A549 (cell line): ENCODE measurements at regions not wholly inside any gene's neighbourhood (a gene's known extent, or its start where the extent isn't known, plus 50 kb on each side); places are given as distances from the start of the nearest gene placed in this dataset.

Experiments
- ATAC-seq, 2 experiments: fragments of 200-7000 bp in 1 of 2; fragments of >200 bp in 1 of 2; cut with Nextera tagmentation in 1 of 2; cut with Tn5 transposase in 1 of 2; 3 replicates each; pipeline versions ENCODE4 v1.8.0 to v1.9.1; 2018 to 2020; ENCODE audit warnings: mild to moderate bottlenecking in 1 of 2, moderate library complexity in 1 of 2
- CTCF ChIA-PET: fragments of 300-600 bp; sonication (Branson Sonifier 250); formaldehyde crosslinking; extraction: SDS; loops from one replicate; lab custom pipeline; 2021; ENCODE audit warnings: antibody characterized with exemption, inconsistent platforms; lab: Yijun Ruan, JAX
- POLR2A ChIA-PET: fragments of 350-600 bp; formaldehyde crosslinking; extraction: SDS; loops from one replicate; lab custom pipeline; 2021; ENCODE audit warnings: antibody characterized with exemption, inconsistent platforms; lab: Yijun Ruan, JAX
- DNase-seq, 2 experiments: peaks; one replicate each; pipeline versions ENCODE4 v3.0.0 to v3.0.0-alpha.2; 2011 to 2016; ENCODE audit warnings: low read depth in 1 of 2, low spot score in 1 of 2
- FAIRE-seq: peaks from 2 replicates; lab custom pipeline; 2011; peaks lifted over from hg19 to GRCh38; lab: Jason Lieb, UNC
- H3K27ac ChIP-seq, 2 experiments: fragments of >200 bp; sonication (Bioruptor Twin); formaldehyde crosslinking; 3 replicates each; pipeline ENCODE4 v1.5.1; 2016 to 2017
- H3K4me1 ChIP-seq: fragments of >200 bp; sonication (Bioruptor Twin); formaldehyde crosslinking; 3 replicates; pipeline ENCODE4 v1.6.1; 2016
- H3K4me2 ChIP-seq: fragments of >200 bp; sonication (Bioruptor Twin); formaldehyde crosslinking; 3 replicates; pipeline ENCODE4 v1.6.1; 2016
- H3K4me3 ChIP-seq: fragments of >200 bp; sonication (Bioruptor Twin); formaldehyde crosslinking; 3 replicates; pipeline ENCODE4 v1.5.1; 2016
- H3K9me3 ChIP-seq: fragments of >200 bp; sonication (Bioruptor Twin); formaldehyde crosslinking; 3 replicates; pipeline ENCODE4 v1.6.1; 2016
- CHD2 ChIP-seq: fragments of 150-350 bp; IDR thresholded peaks from 2 replicates; pipeline ENCODE4 v1.6.1; 2014; ENCODE audit warnings: low read length; ENCODE audit not compliant: partially characterized antibody
- CHD4 ChIP-seq: fragments of 200-600 bp; sonication (generic); IDR thresholded peaks from 2 replicates; pipeline ENCODE4 v1.6.1; 2016; ENCODE audit warnings: antibody characterized with exemption, mild to moderate bottlenecking, borderline replicate concordance
- EHMT2 ChIP-seq: fragments of 200-600 bp; sonication (generic); IDR thresholded peaks from 2 replicates; pipeline ENCODE4 v1.6.1; 2016; ENCODE audit warnings: antibody characterized with exemption, low read depth, mild to moderate bottlenecking, moderate library complexity
- ESRRA ChIP-seq: fragments of 150-350 bp; IDR thresholded peaks from 2 replicates; pipeline ENCODE4 v1.6.1; 2014; ENCODE audit warnings: mild to moderate bottlenecking, low read length, borderline replicate concordance
- FOSB ChIP-seq: fragments of 250-450 bp; sonication (Bioruptor Pico); IDR thresholded peaks from 2 replicates; pipeline ENCODE4 v1.5.0; 2020; ENCODE audit warnings: mild to moderate bottlenecking, moderate library complexity
- FOSL2 ChIP-seq, 2 experiments: fragments of 450-650 bp in 1 of 2; fragments of >200 bp in 1 of 2; sonication (Bioruptor Twin) in 1 of 2; formaldehyde crosslinking; IDR thresholded peaks; 2 replicates each; pipeline versions ENCODE4 v1.5.0 to v1.6.1; 2016 to 2020; ENCODE audit warnings: mild to moderate bottlenecking in 1 of 2, moderate library complexity in 1 of 2
- GATA3 ChIP-seq: IDR thresholded peaks from 2 replicates; pipeline ENCODE4 v1.6.1; 2012; ENCODE audit warnings: borderline replicate concordance
- HEYL ChIP-seq: fragments of 250-450 bp; sonication (Bioruptor Pico); IDR thresholded peaks from 2 replicates; pipeline ENCODE4 v1.8.0; 2021; ENCODE audit warnings: mild to moderate bottlenecking, moderate library complexity
- KDM1A ChIP-seq: fragments of 200-600 bp; sonication (generic); IDR thresholded peaks from 2 replicates; pipeline ENCODE4 v1.6.1; 2016; ENCODE audit warnings: low read depth, mild to moderate bottlenecking
- MAFK ChIP-seq: fragments of 450-650 bp; IDR thresholded peaks from 2 replicates; pipeline ENCODE4 v1.6.1; 2014; ENCODE audit not compliant: partially characterized antibody
- MYC ChIP-seq: IDR thresholded peaks from 2 replicates; pipeline ENCODE4 v1.6.1; 2012; ENCODE audit warnings: mild to moderate bottlenecking, inconsistent platforms, low read length, improper control_type of control experiment, borderline replicate concordance
- NPAS2 ChIP-seq: fragments of 250-450 bp; sonication (Bioruptor Pico); IDR thresholded peaks from 2 replicates; pipeline ENCODE4 v1.8.0; 2022; ENCODE audit warnings: mild to moderate bottlenecking, moderate library complexity, borderline replicate concordance
- NR3C1 ChIP-seq: fragments of >200 bp; sonication (Bioruptor Twin); formaldehyde crosslinking; IDR thresholded peaks from 3 replicates; pipeline ENCODE4 v1.6.1; 2017
- PHF8 ChIP-seq: fragments of 200-600 bp; sonication (generic); IDR thresholded peaks from 2 replicates; pipeline ENCODE4 v1.6.1; 2016; ENCODE audit warnings: low read depth, mild to moderate bottlenecking, antibody characterized with exemption, moderate library complexity, borderline replicate concordance
- POLR2A ChIP-seq: IDR thresholded peaks from 2 replicates; pipeline ENCODE4 v1.6.1; 2012; ENCODE audit warnings: mild to moderate bottlenecking, low read length
- RAD21 ChIP-seq, 2 experiments: fragments of >200 bp in 1 of 2; sonication (Bioruptor Twin) in 1 of 2; formaldehyde crosslinking in 1 of 2; IDR thresholded peaks in 1 of 2; conservative IDR thresholded peaks in 1 of 2; 2 replicates in 1 of 2; 3 replicates in 1 of 2; pipeline ENCODE4 v1.6.1; 2012 to 2018; ENCODE audit warnings: inconsistent platforms in 1 of 2
- RARB ChIP-seq: fragments of 250-450 bp; sonication (Bioruptor Pico); IDR thresholded peaks from 2 replicates; pipeline ENCODE4 v1.8.0; 2021; ENCODE audit warnings: mild to moderate bottlenecking, moderate library complexity
- RNF2 ChIP-seq: fragments of 200-600 bp; sonication (generic); IDR thresholded peaks from 2 replicates; pipeline ENCODE4 v1.6.1; 2016; ENCODE audit warnings: low read depth, mild to moderate bottlenecking, antibody characterized with exemption, moderate library complexity, borderline replicate concordance
- SMC3 ChIP-seq: fragments of >200 bp; sonication (Bioruptor Twin); formaldehyde crosslinking; IDR thresholded peaks from 3 replicates; pipeline ENCODE4 v1.6.1; 2018; ENCODE audit warnings: inconsistent platforms
- SREBF2 ChIP-seq: fragments of 450-650 bp; IDR thresholded peaks from 2 replicates; pipeline ENCODE4 v1.6.1; 2014; ENCODE audit warnings: mild to moderate bottlenecking, moderate library complexity
- ZNF302 ChIP-seq: fragments of 250-450 bp; sonication (Bioruptor Pico); IDR thresholded peaks from 2 replicates; pipeline ENCODE4 v1.9.0; 2021; ENCODE audit warnings: inconsistent platforms, mild to moderate bottlenecking, moderate library complexity
- WGBS: methylation state at CpG from one replicate; pipeline ENCODE4 v1.1.6; 2017; ENCODE audit errors: missing lambda C conversion rate; 5-methylcytosine and 5-hydroxymethylcytosine counted together
- TF ChIP-seq, protein P1 (sequence below): IDR thresholded peaks from 2 replicates; pipeline ENCODE4 v1.6.1; 2012
- TF ChIP-seq, protein P2 (sequence below): fragments of >200 bp; sonication (Bioruptor Twin); formaldehyde crosslinking; IDR thresholded peaks from 2 replicates; pipeline ENCODE4 v1.6.1; 2016
- TF ChIP-seq, protein P3 (sequence below): IDR thresholded peaks from 2 replicates; pipeline ENCODE4 v1.6.1; 2012; ENCODE audit warnings: low read depth, borderline replicate concordance
- TF ChIP-seq, protein P4 (sequence below): fragments of 150-350 bp; IDR thresholded peaks from 2 replicates; pipeline ENCODE4 v1.6.1; 2014; ENCODE audit warnings: low read depth, mild to moderate bottlenecking, low read length

DNA sequence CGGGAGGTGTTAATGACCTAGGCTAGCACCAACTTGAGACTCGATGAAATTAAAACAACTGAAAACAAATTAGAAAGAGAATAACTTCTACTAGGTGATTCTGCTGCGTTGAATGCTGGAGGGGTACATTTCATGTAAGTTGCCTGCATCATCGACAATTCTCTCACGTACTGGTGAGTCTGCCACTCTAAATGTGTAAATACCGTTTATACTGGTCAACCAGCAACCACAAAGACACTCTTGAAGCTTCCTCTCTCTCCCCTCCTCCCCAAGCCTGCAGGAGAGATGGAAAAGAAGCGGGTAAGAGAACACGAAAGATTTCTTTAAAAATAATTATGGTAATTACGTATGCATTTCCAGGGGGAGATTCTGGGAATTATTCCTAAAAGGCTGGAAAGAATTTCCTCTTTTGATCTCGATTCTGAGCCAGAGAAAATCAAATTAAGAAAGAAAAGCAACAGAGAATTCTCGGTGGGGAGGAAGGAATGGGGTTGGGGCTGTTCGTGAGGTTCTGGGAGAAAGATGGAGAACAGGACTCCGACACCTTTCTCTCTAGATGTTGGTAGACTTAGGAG is 68.6 kb upstream of the MRTFB start:
- ChIA-PET POLR2A (no interaction called here), CTCF (no interaction called here)
- no peak overlapping the region for H3K27ac ChIP-seq
- WGBS: 85% methylated on average over 13 of the region's 13 CpGs
- no peak for DNase-seq
- TF ChIP-seq ESRRA (no peak), SMC3 (no peak), EHMT2 (no peak), HEYL (CRISPR knock-in tag) (no peak), KDM1A (no peak), RAD21 (conservative IDR thresholded peaks at IDR 0.05 in 1 of 2, IDR thresholded peaks at IDR 0.05 in 1 of 2) (no peak), RNF2 (no peak)
- TF ChIP-seq, protein P1, sequence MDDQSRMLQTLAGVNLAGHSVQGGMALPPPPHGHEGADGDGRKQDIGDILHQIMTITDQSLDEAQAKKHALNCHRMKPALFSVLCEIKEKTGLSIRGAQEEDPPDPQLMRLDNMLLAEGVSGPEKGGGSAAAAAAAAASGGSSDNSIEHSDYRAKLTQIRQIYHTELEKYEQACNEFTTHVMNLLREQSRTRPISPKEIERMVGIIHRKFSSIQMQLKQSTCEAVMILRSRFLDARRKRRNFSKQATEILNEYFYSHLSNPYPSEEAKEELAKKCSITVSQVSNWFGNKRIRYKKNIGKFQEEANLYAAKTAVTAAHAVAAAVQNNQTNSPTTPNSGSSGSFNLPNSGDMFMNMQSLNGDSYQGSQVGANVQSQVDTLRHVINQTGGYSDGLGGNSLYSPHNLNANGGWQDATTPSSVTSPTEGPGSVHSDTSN: no peak
- TF ChIP-seq, all 56 proteins: peak for 0
- Histone ChIP-seq H3K4me3 (no peak overlapping the region), H3K4me1 (peaks cover 19% of the 10 kb centered on the region), H3K4me2 (no peak overlapping the region), H3K9me3 (no peaks in the 10 kb centered on the region)
- FAIRE-seq (no peak), ATAC-seq (no peak)

DNA sequence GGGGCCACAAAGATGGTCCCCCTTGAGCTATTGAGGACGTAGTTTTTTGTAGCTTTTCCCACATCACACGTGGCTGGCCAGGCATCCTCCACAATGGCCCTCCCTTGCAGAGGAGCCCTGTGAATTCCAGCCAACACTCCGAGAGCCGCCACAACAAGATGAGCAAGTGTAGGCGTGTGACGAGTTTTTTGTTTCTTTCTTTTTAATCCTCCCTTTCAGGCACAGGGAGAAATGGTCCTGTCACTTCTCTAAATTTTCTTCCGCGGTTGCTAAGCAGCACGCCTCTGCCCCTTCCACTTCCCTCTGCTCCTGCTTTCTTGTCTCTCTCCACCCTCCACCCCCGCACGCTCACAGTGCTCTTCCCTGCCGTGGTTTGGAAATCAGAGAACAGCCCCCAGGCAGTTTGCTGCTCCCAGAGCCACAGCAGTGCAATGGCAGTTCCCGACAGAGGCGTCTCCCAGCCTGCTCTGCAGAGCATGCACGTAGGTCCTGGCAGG is 68.0 kb upstream of the MRTFB start:
- no peak for TF ChIP-seq CHD2
- no peak for TF ChIP-seq ESRRA
- TF ChIP-seq NPAS2 (CRISPR knock-in tag): no peak
- TF ChIP-seq RNF2: no peak
- no peak for TF ChIP-seq ZNF302 (CRISPR knock-in tag)
- no peak for TF ChIP-seq PHF8
- no peak for TF ChIP-seq EHMT2
- TF ChIP-seq, all 56 proteins: peak for 0
- no peak for FAIRE-seq
- H3K4me3 ChIP-seq: no peak overlapping the region

DNA sequence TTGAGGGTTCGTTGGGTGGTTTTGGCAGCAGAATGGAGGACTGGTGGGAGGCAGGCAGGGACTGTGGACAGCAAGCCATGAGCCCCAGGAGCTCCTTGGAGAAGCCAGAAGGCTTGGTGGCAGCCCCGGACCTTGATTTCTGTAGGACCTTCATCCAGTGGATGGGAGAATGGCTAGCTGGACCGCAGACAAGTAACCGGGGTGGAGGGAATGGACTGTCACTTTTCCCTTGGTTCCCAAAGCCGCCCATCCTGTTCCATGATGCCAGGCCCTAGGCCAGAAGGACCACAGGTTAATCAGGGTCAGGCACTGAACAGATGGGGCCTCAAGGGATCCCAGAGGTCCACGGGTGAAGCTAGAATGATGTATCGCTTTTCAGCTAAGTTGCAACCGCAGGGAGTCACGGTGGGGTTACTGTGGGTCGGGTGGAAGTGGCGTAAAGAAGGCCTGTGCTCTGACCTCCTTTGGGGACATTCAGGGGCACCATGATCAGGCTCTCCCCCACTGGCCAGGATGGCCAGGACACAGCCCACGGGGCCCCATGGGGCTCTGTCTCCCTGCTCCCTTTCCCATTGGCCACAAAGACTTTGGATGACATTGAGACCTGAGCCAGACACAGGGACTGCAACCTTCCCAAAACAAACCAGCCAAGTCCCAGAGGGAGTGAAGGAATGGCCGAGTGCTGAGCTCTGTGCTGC is 66.9 kb upstream of the MRTFB start:
- Histone ChIP-seq H3K4me3 (no peak overlapping the region), H3K27ac (peak overlapping the region in 1 of 2 experiments; percentile 54; a peak in 3 of 6 replicates), H3K9me3 (no peaks in the 10 kb centered on the region), H3K4me1 (peaks cover 14% of the 10 kb centered on the region), H3K4me2 (no peak overlapping the region)
- no peak for DNase-seq
- CTCF ChIA-PET: interaction anchor here (1.0 kb wide), 1 partner anchor 31 kb away, joined by 3 read pairs; no protein-coding TSS in a partner anchor
- POLR2A ChIA-PET: no interaction called here
- WGBS: 89% methylated on average over 12 of the region's 13 CpGs
- ATAC-seq: peak in 1 of 2 experiments; percentile 16; a peak in 2 of 6 replicates
- FAIRE-seq: no peak
- no peak for TF ChIP-seq CHD4
- no peak for TF ChIP-seq GATA3
- TF ChIP-seq SREBF2: no peak
- TF ChIP-seq NR3C1: no peak
- TF ChIP-seq, protein P2, sequence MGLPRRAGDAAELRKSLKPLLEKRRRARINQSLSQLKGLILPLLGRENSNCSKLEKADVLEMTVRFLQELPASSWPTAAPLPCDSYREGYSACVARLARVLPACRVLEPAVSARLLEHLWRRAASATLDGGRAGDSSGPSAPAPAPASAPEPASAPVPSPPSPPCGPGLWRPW: no peak
- TF ChIP-seq, protein P3, sequence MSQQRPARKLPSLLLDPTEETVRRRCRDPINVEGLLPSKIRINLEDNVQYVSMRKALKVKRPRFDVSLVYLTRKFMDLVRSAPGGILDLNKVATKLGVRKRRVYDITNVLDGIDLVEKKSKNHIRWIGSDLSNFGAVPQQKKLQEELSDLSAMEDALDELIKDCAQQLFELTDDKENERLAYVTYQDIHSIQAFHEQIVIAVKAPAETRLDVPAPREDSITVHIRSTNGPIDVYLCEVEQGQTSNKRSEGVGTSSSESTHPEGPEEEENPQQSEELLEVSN: no peak
- TF ChIP-seq NPAS2 (CRISPR knock-in tag): no peak
- no peak for TF ChIP-seq MAFK
- no peak for TF ChIP-seq FOSL2 (IDR thresholded peaks at IDR 0.05)
- TF ChIP-seq FOSL2 (CRISPR knock-in tag; IDR thresholded peaks at IDR 0.05): no peak
- no peak for TF ChIP-seq ESRRA
- TF ChIP-seq POLR2A: no peak
- no peak for TF ChIP-seq RARB (CRISPR knock-in tag)
- no peak for TF ChIP-seq FOSB (CRISPR knock-in tag)
- TF ChIP-seq MYC: no peak
- TF ChIP-seq, protein P4, sequence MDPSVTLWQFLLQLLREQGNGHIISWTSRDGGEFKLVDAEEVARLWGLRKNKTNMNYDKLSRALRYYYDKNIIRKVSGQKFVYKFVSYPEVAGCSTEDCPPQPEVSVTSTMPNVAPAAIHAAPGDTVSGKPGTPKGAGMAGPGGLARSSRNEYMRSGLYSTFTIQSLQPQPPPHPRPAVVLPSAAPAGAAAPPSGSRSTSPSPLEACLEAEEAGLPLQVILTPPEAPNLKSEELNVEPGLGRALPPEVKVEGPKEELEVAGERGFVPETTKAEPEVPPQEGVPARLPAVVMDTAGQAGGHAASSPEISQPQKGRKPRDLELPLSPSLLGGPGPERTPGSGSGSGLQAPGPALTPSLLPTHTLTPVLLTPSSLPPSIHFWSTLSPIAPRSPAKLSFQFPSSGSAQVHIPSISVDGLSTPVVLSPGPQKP: no peak
- TF ChIP-seq SMC3: no peak

More for the DNA sequence above, 68.0 kb upstream of the MRTFB start:
- ChIA-PET POLR2A (no interaction called here), CTCF (no interaction called here)
- WGBS: 71% methylated on average over 15 of the region's 15 CpGs
- H3K4me1 ChIP-seq: peaks cover 16% of the 10 kb centered on the region
- peak overlapping the region in 1 of 2 experiments; percentile 39; a peak in 1 of 6 replicates for H3K27ac ChIP-seq
- no peak for DNase-seq
- no peaks in the 10 kb centered on the region for H3K9me3 ChIP-seq
- peak; percentile 46 to 67; a peak in 4 of 6 replicates for ATAC-seq
- H3K4me2 ChIP-seq: peak overlapping the region; percentile 17; the same call in 1 of the 3 replicates
